GM23248 (cell line): ENCODE measurements at regions not wholly inside any gene's neighbourhood (a gene's known extent, or its start where the extent isn't known, plus 50 kb on each side); places are given as distances from the start of the nearest gene placed in this dataset.

Experiments
- DNase-seq: peaks from one replicate; pipeline ENCODE4 v3.0.0-alpha.2; 2015
- H2AFZ ChIP-seq: fragments of 200-600 bp; sonication (generic); 2 replicates; pipeline ENCODE4 v1.6.1; 2016; ENCODE audit warnings: antibody characterized with exemption
- H3F3A ChIP-seq: fragments of 200-600 bp; sonication (generic); 2 replicates; pipeline ENCODE4 v1.6.1; 2016; ENCODE audit warnings: mild to moderate bottlenecking, antibody characterized with exemption, mixed run types; ENCODE audit not compliant: insufficient read depth
- H3K27ac ChIP-seq: fragments of 200-600 bp; sonication (generic); 2 replicates; pipeline ENCODE4 v1.5.1; 2016; ENCODE audit warnings: mild to moderate bottlenecking
- H3K27me3 ChIP-seq: fragments of 200-600 bp; sonication (generic); replicated peaks from 2 replicates; pipeline ENCODE4 v1.6.1; 2016; ENCODE audit warnings: mild to moderate bottlenecking; ENCODE audit not compliant: insufficient read depth
- H3K36me3 ChIP-seq: fragments of 200-600 bp; sonication (generic); 2 replicates; pipeline ENCODE4 v1.6.1; 2016; ENCODE audit warnings: low read depth, mild to moderate bottlenecking
- H3K4me1 ChIP-seq: fragments of 200-600 bp; sonication (generic); 2 replicates; pipeline ENCODE4 v1.6.1; 2016; ENCODE audit warnings: mild to moderate bottlenecking; ENCODE audit not compliant: insufficient read depth
- H3K4me2 ChIP-seq: fragments of 200-600 bp; sonication (generic); one replicate; pipeline ENCODE4 v1.6.1; 2016; ENCODE audit warnings: mild to moderate bottlenecking; ENCODE audit not compliant: unreplicated experiment
- H3K4me3 ChIP-seq: fragments of 200-600 bp; sonication (generic); 2 replicates; pipeline ENCODE4 v1.5.1; 2016; ENCODE audit warnings: mild to moderate bottlenecking
- H3K79me2 ChIP-seq: fragments of 200-600 bp; sonication (generic); 2 replicates; pipeline ENCODE4 v1.6.1; 2016; ENCODE audit warnings: mild to moderate bottlenecking; ENCODE audit not compliant: insufficient read depth
- H3K9ac ChIP-seq: fragments of 200-600 bp; sonication (generic); 2 replicates; pipeline ENCODE4 v1.6.1; 2016; ENCODE audit warnings: mild to moderate bottlenecking
- H3K9me2 ChIP-seq: fragments of 200-600 bp; sonication (generic); 2 replicates; pipeline ENCODE4 v1.6.1; 2016; ENCODE audit warnings: mixed run types, mild to moderate bottlenecking, moderate library complexity; ENCODE audit not compliant: insufficient read depth
- H3K9me3 ChIP-seq: fragments of 200-600 bp; sonication (generic); one replicate; pipeline ENCODE4 v1.6.1; 2017; ENCODE audit warnings: low read depth
- H4K20me1 ChIP-seq: fragments of 200-600 bp; sonication (generic); 2 replicates; pipeline ENCODE4 v1.6.0; 2016; ENCODE audit not compliant: insufficient read depth
- EZH2 ChIP-seq: fragments of 200-600 bp; sonication (generic); IDR thresholded peaks from 2 replicates; pipeline ENCODE4 v1.6.1; 2018; ENCODE audit warnings: antibody characterized with exemption, mild to moderate bottlenecking; ENCODE audit not compliant: insufficient read depth, poor library complexity, severe bottlenecking
- EZH2phosphoT487 ChIP-seq: fragments of 200-600 bp; sonication (generic); IDR thresholded peaks from 2 replicates; pipeline ENCODE4 v1.6.1; 2018; ENCODE audit warnings: antibody characterized with exemption, moderate library complexity, mild to moderate bottlenecking, low read depth; ENCODE audit not compliant: insufficient read depth
- WGBS, 2 experiments: methylation state at CpG; one replicate each; pipeline ENCODE4 v1.1.6; 2015 to 2017; ENCODE audit warnings: low lambda C conversion rate in 2 of 2, low coverage in 1 of 2; ENCODE audit errors: missing lambda C conversion rate in 2 of 2; 5-methylcytosine and 5-hydroxymethylcytosine counted together
- in situ Hi-C: fragments of 300-500 bp; cut with MboI; formaldehyde crosslinking; loops from 2 replicates; pipeline ENCODE4 v1.15.0; 2020

GRCh38 chr6:11463398-11463780, 74.2 kb upstream of the TMEM170B start:
- TF ChIP-seq EZH2 = no peak
- in situ Hi-C loops = no loop called here
- Histone ChIP-seq H3K4me2 (no peak overlapping the region), H3K79me2 (no peaks in the 10 kb centered on the region), H3K27me3 (no peaks in the 10 kb centered on the region), H3K9ac (no peak overlapping the region), H3F3A (no peaks in the 10 kb centered on the region), H2AFZ (no peak overlapping the region), H3K9me2 (no peaks in the 10 kb centered on the region), H3K27ac (no peak overlapping the region), H3K4me3 (no peak overlapping the region), H4K20me1 (no peaks in the 10 kb centered on the region), H3K4me1 (no peaks in the 10 kb centered on the region), H3K9me3 (no peaks in the 10 kb centered on the region), H3K36me3 (no peaks in the 10 kb centered on the region)
- WGBS, 2 experiments = 78 to 82% methylated on average over 4 of the region's 4 CpGs
- DNase-seq = no peak

GRCh38 chr6:11462742-11463397, 74.7 kb upstream of the TMEM170B start:
- H3K4me3 ChIP-seq = no peak overlapping the region
- 83% methylated on average over 11 of the region's 11 CpGs for WGBS, 2 experiments
- H3K4me2 ChIP-seq = no peak overlapping the region
- no peaks in the 10 kb centered on the region for H3K9me2 ChIP-seq
- H3K79me2 ChIP-seq = no peaks in the 10 kb centered on the region
- no peak overlapping the region for H3K9ac ChIP-seq
- no peak overlapping the region for H3K27ac ChIP-seq
- H4K20me1 ChIP-seq = no peaks in the 10 kb centered on the region
- no peaks in the 10 kb centered on the region for H3K4me1 ChIP-seq
- H3K27me3 ChIP-seq = no peaks in the 10 kb centered on the region
- DNase-seq = no peak
- H3K36me3 ChIP-seq = no peaks in the 10 kb centered on the region
- H2AFZ ChIP-seq = no peak overlapping the region
- in situ Hi-C loops = no loop called here
- H3F3A ChIP-seq = no peaks in the 10 kb centered on the region
- TF ChIP-seq EZH2 = no peak
- TF ChIP-seq EZH2phosphoT487 = no peak
- H3K9me3 ChIP-seq = no peaks in the 10 kb centered on the region

- TF ChIP-seq EZH2phosphoT487 (no peak), EZH2 (no peak)
- Histone ChIP-seq H3K9ac (no peak overlapping the region), H3K79me2 (no peaks in the 10 kb centered on the region), H3K9me3 (no peaks in the 10 kb centered on the region), H3K4me3 (no peak overlapping the region), H2AFZ (no peak overlapping the region), H3K9me2 (no peaks in the 10 kb centered on the region), H4K20me1 (no peaks in the 10 kb centered on the region), H3K4me1 (no peaks in the 10 kb centered on the region), H3K4me2 (no peak overlapping the region), H3K27ac (no peak overlapping the region), H3K27me3 (no peaks in the 10 kb centered on the region), H3F3A (no peaks in the 10 kb centered on the region), H3K36me3 (no peaks in the 10 kb centered on the region)
- in situ Hi-C loops = no loop called here
- 65% methylated on average over 7 of the region's 7 CpGs for WGBS, 2 experiments
- no peak for DNase-seq
Observed at GRCh38 chr6:11460837-11461661, 76.5 kb upstream of the TMEM170B start.

- TF ChIP-seq EZH2phosphoT487 = no peak
- no peak for TF ChIP-seq EZH2
- Histone ChIP-seq H3K9me2 (no peaks in the 10 kb centered on the region), H3K79me2 (no peaks in the 10 kb centered on the region), H3K36me3 (no peaks in the 10 kb centered on the region), H3K27ac (no peak overlapping the region), H3K9ac (no peak overlapping the region), H2AFZ (no peak overlapping the region), H3K9me3 (no peaks in the 10 kb centered on the region), H3K4me1 (no peaks in the 10 kb centered on the region), H3F3A (no peaks in the 10 kb centered on the region), H3K4me3 (no peak overlapping the region), H4K20me1 (no peaks in the 10 kb centered on the region), H3K4me2 (no peak overlapping the region), H3K27me3 (no peaks in the 10 kb centered on the region)
- in situ Hi-C loops = no loop called here
- peak; percentile 25 for DNase-seq
- 96 to 99% methylated on average over 4 of the region's 4 CpGs for WGBS, 2 experiments
Observed at GRCh38 chr6:11460001-11460668, 77.4 kb upstream of the TMEM170B start.
